Astrocyte of the cerebellum (primary cell): ENCODE measurements at regions not wholly inside any gene's neighbourhood (a gene's known extent, or its start where the extent isn't known, plus 50 kb on each side); places are given as distances from the start of the nearest gene placed in this dataset.

Experiments
- DNase-seq: peaks from one replicate; pipeline ENCODE4 v3.0.0-alpha.2; 2011; ENCODE audit warnings: low read depth
- H3K4me3 ChIP-seq: 2 replicates; pipeline ENCODE4 v1.5.1; 2011; ENCODE audit warnings: mild to moderate bottlenecking, low read depth, low read length, moderate library complexity
- in situ Hi-C: cut with HindIII; loops from 2 replicates; pipeline ENCODE4 v1.10.0; 2017; ENCODE audit warnings: low sequenced_read_pairs
- TF ChIP-seq, protein P1 (sequence below): IDR thresholded peaks from 2 replicates; pipeline ENCODE4 v1.5.1; 2012; ENCODE audit warnings: low read length, low read depth, moderate library complexity, mild to moderate bottlenecking; ENCODE audit errors: missing control alignments

DNA sequence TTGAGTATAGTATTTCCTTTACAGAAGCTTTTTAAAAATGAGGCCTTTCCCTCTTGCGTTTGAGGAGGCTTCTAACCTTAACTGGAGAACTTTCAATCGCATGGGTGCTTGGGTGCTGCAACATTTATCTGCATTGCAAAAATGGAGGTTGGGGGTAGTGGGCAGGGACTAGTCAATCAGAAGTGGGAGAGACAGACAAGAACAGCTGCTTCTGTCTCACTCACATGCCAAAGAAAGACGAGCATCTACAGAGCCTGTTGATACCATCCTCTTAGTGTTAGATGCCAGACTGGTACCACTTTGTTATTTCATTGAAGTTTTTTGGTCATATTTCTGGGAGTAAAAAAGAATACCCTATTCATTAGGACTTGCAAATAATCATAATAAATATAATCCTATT is 1292.2 kb downstream of the UQCRFS1 start:
- DNase-seq: no peak
- H3K4me3 ChIP-seq: no peak overlapping the region
- TF ChIP-seq, protein P1, sequence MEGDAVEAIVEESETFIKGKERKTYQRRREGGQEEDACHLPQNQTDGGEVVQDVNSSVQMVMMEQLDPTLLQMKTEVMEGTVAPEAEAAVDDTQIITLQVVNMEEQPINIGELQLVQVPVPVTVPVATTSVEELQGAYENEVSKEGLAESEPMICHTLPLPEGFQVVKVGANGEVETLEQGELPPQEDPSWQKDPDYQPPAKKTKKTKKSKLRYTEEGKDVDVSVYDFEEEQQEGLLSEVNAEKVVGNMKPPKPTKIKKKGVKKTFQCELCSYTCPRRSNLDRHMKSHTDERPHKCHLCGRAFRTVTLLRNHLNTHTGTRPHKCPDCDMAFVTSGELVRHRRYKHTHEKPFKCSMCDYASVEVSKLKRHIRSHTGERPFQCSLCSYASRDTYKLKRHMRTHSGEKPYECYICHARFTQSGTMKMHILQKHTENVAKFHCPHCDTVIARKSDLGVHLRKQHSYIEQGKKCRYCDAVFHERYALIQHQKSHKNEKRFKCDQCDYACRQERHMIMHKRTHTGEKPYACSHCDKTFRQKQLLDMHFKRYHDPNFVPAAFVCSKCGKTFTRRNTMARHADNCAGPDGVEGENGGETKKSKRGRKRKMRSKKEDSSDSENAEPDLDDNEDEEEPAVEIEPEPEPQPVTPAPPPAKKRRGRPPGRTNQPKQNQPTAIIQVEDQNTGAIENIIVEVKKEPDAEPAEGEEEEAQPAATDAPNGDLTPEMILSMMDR: no peak
- in situ Hi-C loops: no loop called here

DNA sequence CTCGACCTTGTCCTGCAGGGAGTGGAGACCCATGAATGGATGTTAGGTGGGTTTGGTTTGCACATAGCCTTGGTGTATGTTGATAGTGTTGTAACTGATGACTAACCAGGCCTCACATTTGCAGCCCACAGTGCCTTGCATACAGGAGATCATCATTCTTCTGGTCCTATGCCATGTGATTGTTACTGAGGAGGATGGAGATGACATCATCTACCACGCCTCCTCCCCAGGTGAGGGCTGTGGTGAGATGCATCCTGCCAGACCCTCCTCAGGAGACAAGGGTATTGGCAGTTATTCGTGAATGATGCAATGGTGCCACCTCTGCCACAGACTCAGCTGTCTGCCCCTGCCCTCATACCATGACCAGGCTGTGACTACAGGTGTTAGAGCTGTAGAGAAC is 1294.1 kb downstream of the UQCRFS1 start:
- in situ Hi-C loops: no loop called here
- DNase-seq: no peak
- no peak overlapping the region for H3K4me3 ChIP-seq
- TF ChIP-seq, protein P1: no peak

DNA sequence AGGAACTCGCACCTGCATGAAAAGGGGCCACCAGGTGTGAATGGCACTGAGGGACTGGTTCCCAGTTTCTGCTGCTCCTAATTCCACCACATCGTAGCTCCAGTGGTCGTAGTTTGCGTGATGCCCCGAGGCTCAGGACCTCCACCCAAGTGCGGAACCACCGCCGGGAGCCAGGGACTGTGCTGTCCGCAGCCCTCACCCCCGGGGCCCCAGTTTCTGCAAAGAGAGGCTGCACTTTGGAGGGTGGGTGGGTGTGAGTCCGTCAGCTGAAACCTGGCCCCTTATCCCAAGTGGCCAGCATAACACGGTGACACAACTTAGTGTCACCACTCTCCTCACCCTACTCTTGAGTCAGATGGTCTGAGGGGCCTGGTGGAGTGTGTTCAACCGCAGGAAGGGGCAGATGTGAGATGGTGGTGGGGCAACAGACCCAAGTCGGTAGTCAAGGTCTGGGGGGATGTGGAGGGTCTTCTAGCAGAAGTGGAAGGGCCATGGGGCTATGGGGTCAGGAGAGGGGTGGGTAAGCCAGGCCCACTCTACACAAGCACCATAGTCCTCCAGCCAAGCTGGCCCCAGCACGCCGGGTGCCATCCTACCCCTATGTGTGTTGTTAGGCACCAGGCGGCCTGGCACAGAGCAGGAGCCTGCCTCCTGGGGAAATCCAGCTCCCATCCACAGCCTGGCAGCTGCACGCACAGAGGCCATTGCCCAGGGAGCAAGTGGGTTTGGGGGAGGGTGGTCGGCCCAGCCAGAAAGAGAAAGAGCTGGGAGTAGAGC is 1301.6 kb downstream of the UQCRFS1 start:
- H3K4me3 ChIP-seq: no peak overlapping the region
- in situ Hi-C loops: no loop called here
- no peak for DNase-seq
- TF ChIP-seq, protein P1: no peak

DNA sequence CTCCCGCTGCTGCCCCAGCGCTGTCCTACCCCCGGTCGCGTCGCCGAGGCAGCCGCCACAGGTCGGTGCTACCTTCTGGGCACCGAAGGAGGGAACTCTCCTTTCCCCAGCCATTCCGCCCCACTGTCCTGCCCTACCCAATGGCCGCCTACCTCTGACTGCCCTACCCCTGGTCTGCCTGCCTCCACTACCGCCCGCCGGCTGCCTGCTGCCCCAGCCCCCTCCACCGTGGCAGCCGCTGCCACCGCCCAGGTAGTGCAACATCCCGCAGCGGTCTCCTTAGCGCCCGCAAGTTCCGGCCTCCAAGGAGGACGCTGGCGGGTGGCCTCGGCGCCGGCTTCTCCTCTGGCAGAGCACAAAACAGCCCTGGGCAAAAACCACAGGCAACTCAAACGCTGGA is 1303.1 kb downstream of the UQCRFS1 start:
- H3K4me3 ChIP-seq: no peak overlapping the region
- DNase-seq: no peak
- TF ChIP-seq, protein P1: no peak
- in situ Hi-C loops: no loop called here

DNA sequence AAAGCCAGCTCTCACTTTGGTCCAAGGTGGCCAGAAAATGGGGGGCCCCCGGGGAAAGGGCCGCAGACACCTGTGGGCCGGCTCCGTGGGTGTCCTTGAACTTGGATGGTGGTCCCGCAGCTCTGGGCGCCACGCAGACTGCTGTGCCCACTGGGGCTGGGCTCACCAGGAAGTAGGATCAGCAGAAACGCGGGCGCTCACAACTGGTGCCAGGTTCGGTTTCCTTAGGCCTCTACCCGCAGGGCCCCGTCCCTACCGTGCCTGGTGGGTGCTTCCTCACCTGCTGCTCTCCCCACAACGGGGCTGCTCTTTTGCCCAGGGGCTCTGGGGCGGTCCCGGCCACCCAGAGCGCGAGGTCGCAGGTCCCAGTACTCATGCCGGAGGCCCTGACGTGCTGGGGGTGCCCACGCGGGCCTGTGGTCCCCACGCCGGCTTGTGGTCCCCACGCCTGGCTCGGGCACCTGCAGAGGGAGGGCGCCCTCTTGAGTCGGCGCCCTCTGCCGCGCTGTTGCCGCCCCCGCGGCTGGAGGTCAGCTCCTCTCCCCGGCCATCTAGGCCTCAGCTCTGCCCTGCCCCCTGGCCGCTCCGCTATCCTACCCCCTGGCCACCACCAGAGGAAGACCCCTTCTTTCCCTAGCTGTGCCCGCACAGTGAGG is 1303.6 kb downstream of the UQCRFS1 start:
- H3K4me3 ChIP-seq: no peak overlapping the region
- in situ Hi-C loops: no loop called here
- TF ChIP-seq, protein P1: no peak
- no peak for DNase-seq

DNA sequence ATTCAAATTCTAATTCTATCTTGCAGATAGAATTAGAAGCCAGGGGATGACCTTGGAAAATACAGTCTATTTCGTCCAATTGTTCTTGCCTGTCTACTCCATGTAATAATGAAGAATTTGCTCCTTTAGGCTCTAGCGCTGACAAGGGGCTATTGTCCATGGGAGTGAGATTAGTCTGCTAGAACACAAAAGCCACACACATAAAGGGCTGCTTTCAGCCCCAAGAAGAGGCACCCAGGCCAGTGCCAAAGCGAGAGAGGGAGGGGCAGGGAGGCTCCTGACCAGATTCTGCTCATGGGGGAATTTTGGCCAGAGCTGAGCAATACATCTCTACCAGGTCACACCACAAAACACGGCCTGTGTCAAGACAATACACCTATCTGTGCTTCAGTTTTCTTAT is 1306.9 kb downstream of the UQCRFS1 start:
- in situ Hi-C loops: no loop called here
- no peak overlapping the region for H3K4me3 ChIP-seq
- DNase-seq: no peak
- TF ChIP-seq, protein P1: no peak
